NCI-H82 treated with DMSO at 0.1 percent for 48 hours (cell line): ENCODE measurements at regions not wholly inside any gene's neighbourhood (a gene's known extent, or its start where the extent isn't known, plus 50 kb on each side); places are given as distances from the start of the nearest gene placed in this dataset.

Source experiments
- DNase-seq: peaks from one replicate; lab custom pipeline; 2025; ENCODE audit not compliant: unreplicated experiment; lab: John Stamatoyannopoulos, UW

GRCh38 chr2:145729481-145729880 is 1209.6 kb upstream of the ZEB2 start:
- no peak for DNase-seq

- DNase-seq: no peak
Measured at GRCh38 chr2:145728511-145728910, 1208.6 kb upstream of the ZEB2 start.

GRCh38 chr2:145725876-145726275 is 1206.0 kb upstream of the ZEB2 start:
- DNase-seq: no peak

- no peak for DNase-seq
Measured at GRCh38 chr2:145724311-145724898, 1204.5 kb upstream of the ZEB2 start.

GRCh38 chr2:145723872-145724271 is 1204.0 kb upstream of the ZEB2 start:
- no peak for DNase-seq

- DNase-seq: no peak
Measured at GRCh38 chr2:145721681-145722080, 1201.8 kb upstream of the ZEB2 start.

GRCh38 chr2:145715601-145716000 is 1195.7 kb upstream of the ZEB2 start:
- no peak for DNase-seq

- DNase-seq: no peak
Measured at GRCh38 chr2:145710303-145710702, 1190.4 kb upstream of the ZEB2 start.

GRCh38 chr2:145702305-145702704 is 1182.4 kb upstream of the ZEB2 start:
- DNase-seq: no peak

GRCh38 chr2:145692971-145693478 is 1173.1 kb upstream of the ZEB2 start:
- DNase-seq: no peak

- DNase-seq: no peak
Measured at GRCh38 chr2:145691659-145692058, 1171.7 kb upstream of the ZEB2 start.

GRCh38 chr2:145690183-145690778 is 1170.4 kb upstream of the ZEB2 start:
- no peak for DNase-seq

GRCh38 chr2:145689277-145689676 is 1169.4 kb upstream of the ZEB2 start:
- DNase-seq: no peak

GRCh38 chr2:145688156-145688555 is 1168.2 kb upstream of the ZEB2 start:
- DNase-seq: no peak

GRCh38 chr2:145687442-145688134 is 1167.7 kb upstream of the ZEB2 start:
- no peak for DNase-seq

- no peak for DNase-seq
Measured at GRCh38 chr2:145685383-145686050, 1165.6 kb upstream of the ZEB2 start.

- DNase-seq: no peak
Measured at GRCh38 chr2:145682546-145683157, 1162.7 kb upstream of the ZEB2 start.

GRCh38 chr2:145680276-145680675 is 1160.4 kb upstream of the ZEB2 start:
- no peak for DNase-seq

- no peak for DNase-seq
Measured at GRCh38 chr2:145677371-145677770, 1157.5 kb upstream of the ZEB2 start.

GRCh38 chr2:145674705-145675104 is 1154.8 kb upstream of the ZEB2 start:
- no peak for DNase-seq

GRCh38 chr2:145669301-145669700 is 1149.4 kb upstream of the ZEB2 start:
- no peak for DNase-seq
